Adrenal gland (tissue), 9 donors: ENCODE measurements at regions not wholly inside any gene's neighbourhood (a gene's known extent, or its start where the extent isn't known, plus 50 kb on each side); places are given as distances from the start of the nearest gene placed in this dataset.

ENCODE experiments used
- DNase-seq, 7 donors: peaks; one replicate each; pipeline ENCODE4 v3.0.0-alpha.2; 2019 to 2020
- H3K27ac ChIP-seq, 5 donors: fragments of 200-600 bp; sonication (generic) in 4 of 5; 1 replicate in 3 of 5; 2 replicates in 2 of 5; pipeline versions ENCODE4 v1.5.1 to v1.8.0; 2016 to 2020; ENCODE audit warnings: mild to moderate bottlenecking in 1 of 5
- H3K27me3 ChIP-seq: fragments of 200-600 bp; 2 replicates; pipeline ENCODE4 v1.8.0; 2021
- H3K36me3 ChIP-seq, 2 donors: fragments of 200-600 bp; replicated peaks in 1 of 2; 1 replicate in 1 of 2; 2 replicates in 1 of 2; pipeline versions ENCODE4 v1.5.1 to v1.8.0; 2018 to 2022
- H3K4me1 ChIP-seq, 2 donors: fragments of 200-600 bp; replicated peaks in 1 of 2; 1 replicate in 1 of 2; 2 replicates in 1 of 2; pipeline versions ENCODE4 v1.5.1 to v1.8.0; 2018 to 2021
- H3K4me3 ChIP-seq, 4 donors: fragments of 200-600 bp; sonication (generic) in 3 of 4; one replicate each; pipeline ENCODE4 v1.5.1; 2016 to 2018
- H3K9me3 ChIP-seq, 3 donors: fragments of 200-600 bp; sonication (generic) in 1 of 3; replicated peaks in 1 of 3; 1 replicate in 2 of 3; 2 replicates in 1 of 3; pipeline versions ENCODE4 v1.5.1 to v1.8.0; 2016 to 2021
- POLR2A ChIP-seq, 2 donors: fragments of 450-650 bp; IDR thresholded peaks; one replicate each; pipeline ENCODE4 v1.6.1; 2017; ENCODE audit warnings: antibody characterized with exemption in 2 of 2, mild to moderate bottlenecking in 2 of 2, moderate library complexity in 1 of 2
- WGBS, 4 donors: extraction: QIAGEN DNeasy Blood & Tissue Kit in 2 of 4; methylation state at CpG; one replicate each; pipeline versions ENCODE4 v1.1.5 to v1.1.7; 2013 to 2017; 5-methylcytosine and 5-hydroxymethylcytosine counted together
- intact Hi-C, 2 donors: fragments of 100-400 bp; cut with DNase I; formaldehyde crosslinking; loops; one replicate each; pipeline versions ENCODE4 v1.14.1 to v1.15.0; 2022 to 2023
- TF ChIP-seq, protein P1 (sequence below), 6 experiments: fragments of 450-650 bp in 4 of 6; fragments of 200-600 bp in 2 of 6; sonication (generic) in 1 of 6; IDR thresholded peaks; 1 replicate in 5 of 6; 2 replicates in 1 of 6; pipeline versions ENCODE4 v1.5.1 to v1.8.0; 2016 to 2021; ENCODE audit warnings: antibody characterized with exemption in 6 of 6, mild to moderate bottlenecking in 2 of 6, moderate library complexity in 1 of 6
- donor health status: healthy with polysubstance abuse.
- donor health status: Bipolar disorder and iron deficiency.
- donor health status: DM: yes; HTN: yes; CAD: no.
- donor health status: DM: no; HTN: no; CAD: no.
- donor health status: DM: no; HTN: no; CAD: no.

DNA sequence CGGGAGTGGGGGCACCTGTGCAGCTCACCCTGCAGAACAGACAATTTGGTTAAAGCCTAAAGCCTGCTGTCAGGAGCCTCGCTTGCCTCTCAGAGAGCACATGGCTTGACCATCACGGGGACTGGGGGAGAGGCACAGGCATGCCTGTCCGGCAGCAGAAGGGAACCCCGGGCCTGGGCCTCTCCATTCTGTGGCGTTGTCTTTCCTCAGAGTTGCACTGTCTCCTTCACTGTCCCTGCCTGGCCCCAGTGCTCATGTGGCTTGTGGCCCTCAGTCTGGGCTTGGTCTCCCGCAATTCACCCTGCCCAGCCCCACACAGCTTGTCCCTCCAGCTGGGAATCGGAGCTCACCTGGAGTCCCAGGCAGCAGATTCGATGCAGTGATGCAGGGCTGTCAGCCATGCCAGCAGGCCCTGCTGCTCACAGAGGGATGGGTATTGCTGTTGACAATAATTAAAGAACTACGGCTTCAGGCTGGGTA, 189.9 kb downstream of the SEC14L1 start:
- peak in 4 of 7 donors; percentile 16 to 50 (median 26) for DNase-seq
- H3K27ac ChIP-seq, result peak overlapping the region in 1 of 5 donors; percentile 14
- H3K9me3 ChIP-seq, result no peaks in the 10 kb centered on the region
- no peaks in the 10 kb centered on the region for H3K27me3 ChIP-seq
- intact Hi-C loops, result loop anchor here in 1 of 2 donors (2.0 to 5.0 kb wide), 3 partner anchors 42 to 164 kb away; no protein-coding TSS in a partner anchor
- WGBS, 4 donors, result 82 to 91% (median 86%) methylated on average over 6 to 10 of the region's 10 CpGs
- H3K4me1 ChIP-seq, result peaks cover 4 to 10% of the 10 kb centered on the region in 2 donors
- TF ChIP-seq, protein P1, sequence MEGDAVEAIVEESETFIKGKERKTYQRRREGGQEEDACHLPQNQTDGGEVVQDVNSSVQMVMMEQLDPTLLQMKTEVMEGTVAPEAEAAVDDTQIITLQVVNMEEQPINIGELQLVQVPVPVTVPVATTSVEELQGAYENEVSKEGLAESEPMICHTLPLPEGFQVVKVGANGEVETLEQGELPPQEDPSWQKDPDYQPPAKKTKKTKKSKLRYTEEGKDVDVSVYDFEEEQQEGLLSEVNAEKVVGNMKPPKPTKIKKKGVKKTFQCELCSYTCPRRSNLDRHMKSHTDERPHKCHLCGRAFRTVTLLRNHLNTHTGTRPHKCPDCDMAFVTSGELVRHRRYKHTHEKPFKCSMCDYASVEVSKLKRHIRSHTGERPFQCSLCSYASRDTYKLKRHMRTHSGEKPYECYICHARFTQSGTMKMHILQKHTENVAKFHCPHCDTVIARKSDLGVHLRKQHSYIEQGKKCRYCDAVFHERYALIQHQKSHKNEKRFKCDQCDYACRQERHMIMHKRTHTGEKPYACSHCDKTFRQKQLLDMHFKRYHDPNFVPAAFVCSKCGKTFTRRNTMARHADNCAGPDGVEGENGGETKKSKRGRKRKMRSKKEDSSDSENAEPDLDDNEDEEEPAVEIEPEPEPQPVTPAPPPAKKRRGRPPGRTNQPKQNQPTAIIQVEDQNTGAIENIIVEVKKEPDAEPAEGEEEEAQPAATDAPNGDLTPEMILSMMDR (IDR thresholded peaks at IDR 0.05), result no peak
- TF ChIP-seq POLR2A (IDR thresholded peaks at IDR 0.05), result no peak
- H3K4me3 ChIP-seq, result no peak overlapping the region
- no peaks in the 10 kb centered on the region for H3K36me3 ChIP-seq

DNA sequence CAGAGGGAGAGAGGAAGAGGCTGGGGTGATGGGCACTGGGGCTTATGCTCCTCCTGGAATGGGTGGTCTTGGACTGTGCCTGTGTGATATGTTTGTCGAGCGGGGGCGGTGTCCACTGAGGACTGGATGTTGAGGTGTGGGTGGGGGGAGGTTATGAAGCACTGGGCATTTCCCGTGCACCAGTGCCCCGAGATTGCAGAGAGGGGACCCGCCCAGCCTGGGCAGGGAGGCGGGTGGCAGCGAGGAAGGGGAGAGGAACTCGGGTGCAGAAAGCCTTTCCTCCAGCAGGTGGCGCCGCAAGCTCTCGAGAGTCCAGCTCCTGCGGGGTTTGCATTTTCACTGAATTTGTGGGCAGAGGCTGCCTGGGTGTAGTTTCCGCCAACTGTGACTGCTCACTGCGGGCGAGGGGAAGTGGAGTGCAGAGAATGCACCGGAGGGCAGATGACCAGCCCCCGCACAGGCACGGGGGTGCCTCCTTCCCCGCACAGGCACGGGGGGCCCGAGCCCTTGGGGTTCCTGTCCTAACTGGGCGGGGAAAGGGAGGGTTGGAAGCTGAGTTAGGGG, 190.6 kb downstream of the SEC14L1 start:
- no peak for TF ChIP-seq POLR2A (IDR thresholded peaks at IDR 0.05)
- TF ChIP-seq, protein P1 (IDR thresholded peaks at IDR 0.05), result peak; percentile 91 to 97 (median 96)
- no peaks in the 10 kb centered on the region for H3K36me3 ChIP-seq
- DNase-seq, result peak; percentile 89 to 97 (median 96)
- no peak overlapping the region for H3K4me3 ChIP-seq
- no peaks in the 10 kb centered on the region for H3K9me3 ChIP-seq
- 7 to 12% (median 9%) methylated on average over 14 to 23 of the region's 23 CpGs for WGBS, 4 donors
- peak overlapping the region in 3 of 5 donors; percentile 48 to 64 (median 64) for H3K27ac ChIP-seq
- intact Hi-C loops, result loop anchor here in 1 of 2 donors (2.0 to 5.0 kb wide), 3 partner anchors 41 to 163 kb away; no protein-coding TSS in a partner anchor
- peaks cover 4 to 10% of the 10 kb centered on the region in 2 donors for H3K4me1 ChIP-seq
- H3K27me3 ChIP-seq, result no peaks in the 10 kb centered on the region

DNA sequence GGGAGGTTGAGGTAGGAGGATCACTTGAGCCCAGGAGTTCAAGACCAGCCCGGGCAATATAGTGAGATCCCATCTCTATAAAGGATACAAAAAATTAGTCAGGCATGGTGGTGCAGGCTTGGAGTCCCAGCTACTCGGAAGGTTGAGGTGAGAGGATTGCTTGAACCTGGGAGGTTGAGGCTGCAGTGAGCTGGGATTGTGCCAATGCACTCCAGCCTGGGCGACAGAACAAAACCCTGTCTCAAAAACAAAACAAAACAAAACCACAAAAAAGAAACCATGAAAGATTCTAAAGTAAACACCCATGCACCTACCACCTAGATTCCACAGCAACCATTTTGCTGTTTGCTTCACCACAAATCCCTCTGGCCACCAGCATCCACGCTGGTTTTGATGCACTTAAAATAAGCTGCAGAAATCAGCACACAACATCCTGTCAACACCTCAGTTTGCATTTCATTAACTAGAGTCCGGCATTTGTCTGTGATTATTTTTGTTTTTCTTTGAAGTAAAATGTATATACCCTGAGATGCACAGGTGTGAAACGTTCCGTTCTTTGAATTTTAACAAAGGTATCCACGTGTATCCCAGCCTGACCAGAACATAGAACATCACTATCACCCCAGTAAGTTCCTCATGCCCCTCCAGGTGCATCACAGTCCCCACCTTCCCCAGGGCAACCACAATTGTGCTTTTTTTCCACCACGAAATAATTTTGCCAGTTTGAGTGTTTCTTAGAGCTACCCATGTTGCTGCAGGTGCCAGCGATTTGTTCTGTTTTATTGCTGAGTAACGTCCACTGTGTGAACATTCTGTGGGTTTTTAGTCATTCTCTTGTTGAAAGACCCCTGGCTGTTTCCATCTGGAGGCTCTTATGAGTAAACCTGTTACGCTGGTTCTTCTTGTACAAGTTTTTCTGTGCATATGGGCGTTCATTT, 191.5 kb downstream of the SEC14L1 start:
- DNase-seq, result peak in 3 of 7 donors; percentile 16 to 53 (median 32)
- H3K4me1 ChIP-seq, result peaks cover 4 to 10% of the 10 kb centered on the region in 2 donors
- H3K4me3 ChIP-seq, result no peak overlapping the region

More for the DNA sequence above, 191.5 kb downstream of the SEC14L1 start:
- Histone ChIP-seq H3K36me3 (no peaks in the 10 kb centered on the region), H3K27ac (peak overlapping the region in 1 of 5 donors; percentile 48), H3K9me3 (peaks cover 0 to 4% (median 0%) of the 10 kb centered on the region in 3 donors), H3K27me3 (no peaks in the 10 kb centered on the region)
- TF ChIP-seq, protein P1 (IDR thresholded peaks at IDR 0.05), result no peak
- no peak for TF ChIP-seq POLR2A (IDR thresholded peaks at IDR 0.05)
- 80 to 86% (median 85%) methylated on average over 13 of the region's 13 CpGs for WGBS, 4 donors
- intact Hi-C loops, result loop anchor here in 1 of 2 donors (5.0 kb wide), 2 partner anchors 40 to 95 kb away; no protein-coding TSS in a partner anchor
